WI38 (cell line): ENCODE measurements at regions not wholly inside any gene's neighbourhood (a gene's known extent, or its start where the extent isn't known, plus 50 kb on each side); places are given as distances from the start of the nearest gene placed in this dataset.

Source experiments
- H3K4me3 ChIP-seq: 2 replicates; pipeline ENCODE4 v1.5.1; 2011; ENCODE audit warnings: low read depth, mild to moderate bottlenecking, control low read depth, low read length
- TF ChIP-seq, protein P1 (sequence below): IDR thresholded peaks from 2 replicates; pipeline ENCODE4 v1.5.1; 2012; ENCODE audit warnings: low read depth, mild to moderate bottlenecking, control low read depth, low read length

DNA sequence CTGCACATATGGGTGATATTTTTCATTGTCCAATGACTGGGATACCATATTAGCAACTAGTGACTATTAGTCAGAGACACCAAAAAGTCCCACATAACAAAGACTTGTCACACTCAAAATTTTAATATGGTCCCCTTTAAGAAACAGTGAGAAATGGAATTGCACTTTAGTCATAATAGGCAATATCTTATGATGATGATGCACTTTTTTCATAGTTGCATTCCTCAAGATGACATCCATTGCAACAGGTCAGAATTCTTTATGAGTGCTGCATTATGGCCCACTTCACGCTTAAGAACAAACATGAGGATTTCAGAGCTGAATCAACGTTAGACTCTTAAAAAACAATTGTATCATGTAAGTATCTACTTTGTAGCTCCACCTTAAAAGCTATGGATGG is 608.4 kb upstream of the HTR2C start:
- no peak overlapping the region for H3K4me3 ChIP-seq
- TF ChIP-seq, protein P1, sequence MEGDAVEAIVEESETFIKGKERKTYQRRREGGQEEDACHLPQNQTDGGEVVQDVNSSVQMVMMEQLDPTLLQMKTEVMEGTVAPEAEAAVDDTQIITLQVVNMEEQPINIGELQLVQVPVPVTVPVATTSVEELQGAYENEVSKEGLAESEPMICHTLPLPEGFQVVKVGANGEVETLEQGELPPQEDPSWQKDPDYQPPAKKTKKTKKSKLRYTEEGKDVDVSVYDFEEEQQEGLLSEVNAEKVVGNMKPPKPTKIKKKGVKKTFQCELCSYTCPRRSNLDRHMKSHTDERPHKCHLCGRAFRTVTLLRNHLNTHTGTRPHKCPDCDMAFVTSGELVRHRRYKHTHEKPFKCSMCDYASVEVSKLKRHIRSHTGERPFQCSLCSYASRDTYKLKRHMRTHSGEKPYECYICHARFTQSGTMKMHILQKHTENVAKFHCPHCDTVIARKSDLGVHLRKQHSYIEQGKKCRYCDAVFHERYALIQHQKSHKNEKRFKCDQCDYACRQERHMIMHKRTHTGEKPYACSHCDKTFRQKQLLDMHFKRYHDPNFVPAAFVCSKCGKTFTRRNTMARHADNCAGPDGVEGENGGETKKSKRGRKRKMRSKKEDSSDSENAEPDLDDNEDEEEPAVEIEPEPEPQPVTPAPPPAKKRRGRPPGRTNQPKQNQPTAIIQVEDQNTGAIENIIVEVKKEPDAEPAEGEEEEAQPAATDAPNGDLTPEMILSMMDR = no peak

DNA sequence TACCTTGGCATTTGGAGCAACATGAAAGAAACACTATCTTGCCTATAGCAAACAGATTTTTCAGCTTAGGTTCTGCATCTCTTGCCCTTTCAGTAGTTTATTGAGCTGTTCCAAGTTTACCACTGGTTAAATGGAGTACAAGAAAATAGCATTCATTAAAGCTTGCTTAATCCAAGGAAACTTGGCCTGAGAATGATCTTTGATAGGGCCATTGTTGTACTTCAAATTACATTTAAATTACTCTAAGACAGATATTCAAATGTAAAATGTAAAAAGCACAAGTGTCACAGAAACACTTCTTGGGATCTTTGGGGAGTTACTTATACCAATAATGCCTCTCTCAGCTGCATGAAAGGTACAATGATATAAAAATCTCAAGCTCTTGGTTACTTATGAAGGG is 609.0 kb upstream of the HTR2C start:
- H3K4me3 ChIP-seq = no peak overlapping the region
- TF ChIP-seq, protein P1 = no peak

DNA sequence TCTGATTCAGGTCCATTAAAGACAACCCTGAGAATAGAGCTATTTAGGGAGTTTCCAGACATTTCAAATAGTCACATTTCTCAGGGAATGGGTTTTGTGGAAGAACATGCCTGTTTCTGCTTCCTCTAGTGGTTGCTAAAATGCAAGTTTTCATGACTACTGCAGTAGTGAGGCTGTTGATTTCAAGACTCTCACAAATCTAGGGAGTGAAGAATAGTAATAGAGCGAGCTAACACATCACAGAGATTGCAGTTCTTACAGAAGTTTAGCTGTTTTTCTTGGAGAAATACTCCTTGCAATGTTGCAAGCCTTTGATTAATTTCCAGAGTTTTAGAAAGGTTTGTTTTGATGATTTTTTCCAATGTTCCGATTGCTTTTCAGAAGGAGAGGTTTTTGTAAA is 610.2 kb upstream of the HTR2C start:
- H3K4me3 ChIP-seq = no peak overlapping the region
- TF ChIP-seq, protein P1 = no peak

DNA sequence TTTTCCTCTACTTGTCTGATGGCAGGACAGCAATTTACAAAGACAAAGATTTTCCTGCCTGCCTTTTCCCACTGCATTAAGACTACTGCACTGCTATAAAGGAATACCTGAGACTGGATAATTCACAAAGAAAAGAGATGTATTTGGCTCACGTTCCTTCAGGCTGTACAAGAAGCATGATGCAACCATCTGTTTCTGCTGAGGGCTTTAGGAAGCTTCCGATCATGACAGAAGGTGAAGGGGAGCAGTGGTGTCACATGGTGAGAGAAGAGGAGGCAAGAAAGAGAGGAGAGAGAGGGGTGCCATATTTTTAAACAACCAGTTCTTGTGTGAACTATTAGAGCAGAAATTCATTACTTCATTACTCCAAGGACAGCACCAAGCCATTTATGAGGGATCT is 617.1 kb upstream of the HTR2C start:
- H3K4me3 ChIP-seq = no peak overlapping the region
- TF ChIP-seq, protein P1 = no peak

DNA sequence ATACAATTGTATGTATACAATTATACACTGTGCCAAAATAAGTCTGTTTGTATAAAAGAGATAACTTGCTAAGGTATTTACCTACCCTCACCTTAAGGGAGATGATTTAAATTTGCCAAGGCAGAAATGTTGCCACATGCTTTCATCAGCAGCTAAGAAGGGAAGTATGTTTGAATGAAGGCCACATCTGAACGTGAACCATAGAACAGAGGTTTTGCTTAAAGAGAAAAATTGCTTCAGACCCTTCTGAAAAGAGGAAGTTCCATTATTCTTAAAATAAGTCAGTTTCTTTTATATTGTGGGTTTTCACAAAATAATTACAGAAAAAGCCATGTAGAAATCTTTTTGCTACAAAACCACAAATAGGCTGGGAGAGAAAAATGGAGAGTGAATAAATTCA is 621.5 kb upstream of the HTR2C start:
- TF ChIP-seq, protein P1 = no peak
- H3K4me3 ChIP-seq = no peak overlapping the region

DNA sequence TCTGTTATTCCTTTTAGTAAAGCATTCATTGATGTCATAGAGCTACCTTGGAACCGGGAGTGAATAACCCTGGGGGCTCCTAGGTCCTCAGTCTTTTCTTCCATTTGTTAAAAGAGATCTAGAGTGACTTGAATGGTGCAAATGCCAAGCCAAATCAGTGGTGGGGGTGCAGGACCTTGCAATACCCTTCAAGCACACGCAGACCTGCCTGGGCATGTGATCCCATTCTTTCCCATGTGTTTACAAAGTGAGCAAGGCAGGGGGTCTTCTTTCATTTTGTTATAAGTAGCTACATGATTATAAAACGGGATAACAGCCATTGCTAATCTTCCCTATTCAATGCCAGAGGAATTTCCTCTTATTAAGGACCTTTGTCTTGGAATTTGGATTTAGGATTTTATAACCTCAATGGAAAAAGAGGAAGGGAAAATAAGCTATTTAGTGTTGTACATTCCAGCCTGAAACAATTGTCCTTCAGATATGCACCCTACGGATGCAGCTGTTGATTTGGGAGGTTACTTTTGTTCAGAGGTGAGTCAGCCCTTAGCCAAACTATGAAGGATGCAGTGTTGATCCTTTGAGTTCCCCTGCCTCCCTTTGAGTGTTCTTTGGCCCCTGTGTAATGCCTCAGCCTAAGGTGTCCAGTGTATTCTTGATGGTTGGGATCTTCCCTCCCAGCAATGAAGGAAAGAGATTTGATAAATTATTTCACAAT is 623.8 kb upstream of the HTR2C start:
- TF ChIP-seq, protein P1 = no peak
- no peak overlapping the region for H3K4me3 ChIP-seq

DNA sequence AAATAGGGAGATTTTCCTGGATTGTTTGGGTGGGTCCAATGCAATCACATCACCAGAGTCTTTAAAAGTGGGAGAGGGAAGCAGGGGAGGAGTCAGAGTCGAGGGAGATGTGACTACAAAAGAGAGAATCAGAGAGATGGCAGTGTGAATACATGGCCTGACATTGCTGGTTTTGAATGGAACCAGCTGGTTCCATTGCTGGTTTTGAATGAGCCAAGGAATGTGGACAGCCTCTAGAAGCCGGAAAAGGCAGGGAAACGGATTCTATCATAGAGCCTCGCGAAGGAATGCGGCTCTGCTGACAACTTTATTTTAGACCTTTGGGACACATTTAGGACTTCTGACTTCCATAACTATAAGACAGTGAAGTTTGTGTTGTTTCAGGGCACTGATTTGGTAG is 627.0 kb upstream of the HTR2C start:
- TF ChIP-seq, protein P1 = no peak
- H3K4me3 ChIP-seq = no peak overlapping the region
